ENCODE measurements at regions not wholly inside any gene's neighbourhood (a gene's known extent, or its start where the extent isn't known, plus 50 kb on each side); places are given as distances from the start of the nearest gene placed in this dataset.

DNA sequence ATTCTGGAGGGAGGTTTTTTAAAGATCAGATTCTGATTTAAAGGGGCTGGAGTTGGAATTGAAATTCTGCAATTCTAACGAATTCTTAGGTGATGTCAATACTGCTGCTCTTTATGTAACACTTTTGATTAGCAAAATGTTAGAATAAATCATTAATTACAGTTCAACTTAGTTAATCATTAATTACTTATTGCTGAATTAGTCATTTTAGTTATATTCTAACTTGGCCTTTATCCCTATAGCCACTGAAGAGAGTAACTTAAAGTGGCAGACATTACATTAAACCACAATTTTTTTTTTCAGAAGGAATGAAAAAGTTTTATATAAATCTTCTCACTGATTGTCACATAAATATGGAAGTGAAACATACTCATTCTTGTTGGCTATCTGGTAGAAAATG is 206.6 kb upstream of the ITM2A start:
- Histone ChIP-seq H2AFZ (ENCODE audit: low read depth, low read length) (no peak overlapping the region), H3K27ac (ENCODE audit: insufficient read depth, low read depth, low read length) (no peak overlapping the region), H3K9me3 (replicated peaks; ENCODE audit: control insufficient read depth, insufficient read depth, low read length) (no peaks in the 10 kb centered on the region), H3K4me1 (ENCODE audit: control insufficient read depth, extremely low read depth, insufficient read depth, low read length) (no peaks in the 10 kb centered on the region), H3K9ac (replicated peaks; ENCODE audit: extremely low read depth, insufficient read depth, low read length) (no peak overlapping the region), H3K36me3 (ENCODE audit: control insufficient read depth in 2 of 2, extremely low read depth in 1 of 2, insufficient read depth in 2 of 2, low read length in 2 of 2) (no peaks in the 10 kb centered on the region), H4K20me1 (replicated peaks; ENCODE audit: control insufficient read depth, extremely low read depth, insufficient read depth, low read length) (no peaks in the 10 kb centered on the region), H3K9me1 (replicated peaks; ENCODE audit: control insufficient read depth, extremely low read depth, insufficient read depth, low read length) (no peaks in the 10 kb centered on the region), H3K27me3 (ENCODE audit: control insufficient read depth in 2 of 2, insufficient read depth in 2 of 2, low read length in 2 of 2) (no peaks in the 10 kb centered on the region), H3K79me2 (ENCODE audit: control insufficient read depth, insufficient read depth, low read length) (no peaks in the 10 kb centered on the region), H3K4me3 (replicated peaks in 1 of 3; ENCODE audit: insufficient read depth in 1 of 3, low read depth in 1 of 3, low read length in 3 of 3) (no peak overlapping the region), H3K4me2 (ENCODE audit: insufficient read depth, low read length) (no peak overlapping the region)
- intact Hi-C loops (cut with micrococcal nuclease) (no loop called here), dilution Hi-C loops (cut with MboI; ENCODE audit: extremely low pct_ligation_motif_present, low sequenced_read_pairs) (no loop called here)
- DNase-seq (ENCODE audit: low read depth, low spot score) = no peak
- CTCF ChIA-PET = no interaction called here
- no peak for FAIRE-seq
- TF ChIP-seq POLR2AphosphoS5 (IDR thresholded peaks at IDR 0.05; ENCODE audit: insufficient read depth, low read depth, low read length) (no peak), JUN (IDR thresholded peaks at IDR 0.05; ENCODE audit: borderline replicate concordance, insufficient read depth, insufficient read length, low read depth) (no peak), MYC (IDR thresholded peaks at IDR 0.05; ENCODE audit: low read depth, low read length) (no peak), FOS (IDR thresholded peaks at IDR 0.05; ENCODE audit: borderline replicate concordance, insufficient read depth, low read length) (no peak), EZH2 (IDR thresholded peaks at IDR 0.05; ENCODE audit: borderline replicate concordance, low read depth, low read length, severe bottlenecking) (no peak)
- TF ChIP-seq, protein P1, sequence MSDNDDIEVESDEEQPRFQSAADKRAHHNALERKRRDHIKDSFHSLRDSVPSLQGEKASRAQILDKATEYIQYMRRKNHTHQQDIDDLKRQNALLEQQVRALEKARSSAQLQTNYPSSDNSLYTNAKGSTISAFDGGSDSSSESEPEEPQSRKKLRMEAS (IDR thresholded peaks at IDR 0.05; ENCODE audit: insufficient read depth, insufficient read length) = no peak
- TF ChIP-seq, protein P2, sequence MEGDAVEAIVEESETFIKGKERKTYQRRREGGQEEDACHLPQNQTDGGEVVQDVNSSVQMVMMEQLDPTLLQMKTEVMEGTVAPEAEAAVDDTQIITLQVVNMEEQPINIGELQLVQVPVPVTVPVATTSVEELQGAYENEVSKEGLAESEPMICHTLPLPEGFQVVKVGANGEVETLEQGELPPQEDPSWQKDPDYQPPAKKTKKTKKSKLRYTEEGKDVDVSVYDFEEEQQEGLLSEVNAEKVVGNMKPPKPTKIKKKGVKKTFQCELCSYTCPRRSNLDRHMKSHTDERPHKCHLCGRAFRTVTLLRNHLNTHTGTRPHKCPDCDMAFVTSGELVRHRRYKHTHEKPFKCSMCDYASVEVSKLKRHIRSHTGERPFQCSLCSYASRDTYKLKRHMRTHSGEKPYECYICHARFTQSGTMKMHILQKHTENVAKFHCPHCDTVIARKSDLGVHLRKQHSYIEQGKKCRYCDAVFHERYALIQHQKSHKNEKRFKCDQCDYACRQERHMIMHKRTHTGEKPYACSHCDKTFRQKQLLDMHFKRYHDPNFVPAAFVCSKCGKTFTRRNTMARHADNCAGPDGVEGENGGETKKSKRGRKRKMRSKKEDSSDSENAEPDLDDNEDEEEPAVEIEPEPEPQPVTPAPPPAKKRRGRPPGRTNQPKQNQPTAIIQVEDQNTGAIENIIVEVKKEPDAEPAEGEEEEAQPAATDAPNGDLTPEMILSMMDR (IDR thresholded peaks at IDR 0.05; ENCODE audit: extremely low read depth in 1 of 2, insufficient read depth in 1 of 2, low read depth in 1 of 2, low read length in 2 of 2) = no peak
- BruUV-seq (replicated peaks) = no TSS peak
- POLR2A ChIA-PET = no interaction called here
